ENCODE measurements at regions not wholly inside any gene's neighbourhood (a gene's known extent, or its start where the extent isn't known, plus 50 kb on each side); places are given as distances from the start of the nearest gene placed in this dataset.

GRCh38 chr11:19595499-19595839 lies 117.2 kb upstream of the NAV2 start:
- DNase-seq, result no peak

DNA sequence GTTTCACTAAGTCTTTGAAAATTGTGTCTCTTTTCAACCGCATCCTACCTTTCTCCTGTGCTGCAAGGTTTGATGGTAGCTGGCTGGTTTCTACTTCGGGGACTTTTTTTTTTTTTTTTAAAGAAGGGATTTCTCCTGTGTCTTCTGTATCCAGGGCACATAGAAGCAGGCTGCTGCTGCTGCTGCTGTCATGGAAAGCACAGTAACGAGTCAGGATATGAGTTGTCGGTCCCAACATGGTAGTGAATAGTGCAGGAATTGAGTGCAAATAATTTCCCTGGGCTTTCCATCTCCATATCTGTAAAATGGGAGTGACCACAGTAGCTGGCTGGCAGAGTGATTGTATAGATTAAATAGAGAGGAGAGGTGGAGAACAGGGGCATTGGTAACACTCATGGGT lies 118.3 kb upstream of the NAV2 start:
- no peak for DNase-seq

DNA sequence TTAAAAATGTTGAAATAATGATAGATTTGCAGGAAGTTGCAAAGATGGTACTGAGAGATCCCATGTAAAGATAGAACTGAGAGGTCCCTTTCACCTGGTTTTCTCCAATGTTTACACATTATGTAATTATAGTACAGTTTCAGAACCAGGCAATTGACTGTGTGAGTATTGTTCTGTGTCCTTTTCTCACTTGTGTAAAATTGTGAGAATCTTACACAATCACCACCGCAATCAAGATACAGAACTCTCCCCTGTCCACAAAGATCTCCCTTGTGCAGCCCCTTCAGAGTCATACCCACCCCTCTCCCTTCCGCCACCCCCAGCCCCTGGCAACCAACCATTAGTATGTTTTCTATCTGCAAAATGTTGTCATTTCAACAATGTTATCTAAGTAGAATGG lies 119.8 kb upstream of the NAV2 start:
- DNase-seq, result no peak

DNA sequence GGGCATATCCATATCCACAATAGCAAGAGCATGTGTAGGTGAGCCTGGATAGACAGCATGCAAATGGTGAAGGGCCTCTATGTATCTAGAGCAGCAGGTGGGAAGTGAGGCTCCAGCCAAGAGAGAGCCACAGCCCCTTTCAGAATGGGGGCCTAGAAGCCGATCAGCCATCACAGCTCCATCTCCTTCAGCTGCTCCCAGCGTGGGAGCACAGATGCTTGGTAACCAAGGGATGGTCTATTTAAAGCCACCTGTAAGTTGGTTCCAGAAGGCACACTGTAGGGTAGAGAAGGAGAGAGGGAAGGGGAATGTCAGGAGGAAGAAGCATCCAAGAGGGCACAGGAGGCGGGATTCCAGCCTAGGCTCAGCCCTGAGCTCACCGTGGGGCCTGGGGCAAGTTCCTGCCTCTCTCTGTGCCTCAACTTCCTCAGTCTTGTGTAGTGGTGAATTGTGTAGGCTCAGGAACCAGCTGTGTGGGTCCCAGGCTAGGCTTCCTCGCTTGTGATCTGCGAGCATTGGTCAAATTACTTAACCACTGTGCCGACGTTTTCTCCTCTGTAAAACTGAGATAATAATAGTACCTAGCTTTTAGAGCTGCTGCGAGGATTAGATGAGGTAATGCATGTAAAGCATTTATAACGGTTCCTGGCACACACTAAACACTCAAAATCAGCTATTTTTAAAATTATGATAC lies 122.9 kb upstream of the NAV2 start:
- no peak for DNase-seq

DNA sequence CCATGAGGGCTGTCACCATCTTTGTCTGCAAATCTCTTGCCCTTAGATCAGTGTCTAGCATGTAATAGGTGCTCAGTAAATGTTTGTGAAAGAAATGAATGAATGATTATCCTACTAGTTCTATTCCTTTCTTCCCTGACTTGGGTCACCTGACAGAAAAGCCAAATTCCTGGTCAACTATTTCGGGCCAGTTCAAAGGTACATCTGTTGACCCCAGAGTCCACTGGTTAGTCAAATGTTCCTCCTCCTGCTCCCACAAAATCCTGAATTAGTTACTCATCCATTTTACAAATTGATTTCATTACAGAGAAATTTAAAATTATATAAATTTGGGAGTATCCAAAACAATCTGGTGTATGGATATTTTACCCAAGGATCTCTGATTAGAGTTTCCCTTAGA lies 124.7 kb upstream of the NAV2 start:
- no peak for DNase-seq

- no peak for DNase-seq
These were observed 132.0 kb upstream of the NAV2 start for GRCh38 chr11:19580646-19581045.

GRCh38 chr11:19579957-19580356 lies 132.7 kb upstream of the NAV2 start:
- no peak for DNase-seq

DNA sequence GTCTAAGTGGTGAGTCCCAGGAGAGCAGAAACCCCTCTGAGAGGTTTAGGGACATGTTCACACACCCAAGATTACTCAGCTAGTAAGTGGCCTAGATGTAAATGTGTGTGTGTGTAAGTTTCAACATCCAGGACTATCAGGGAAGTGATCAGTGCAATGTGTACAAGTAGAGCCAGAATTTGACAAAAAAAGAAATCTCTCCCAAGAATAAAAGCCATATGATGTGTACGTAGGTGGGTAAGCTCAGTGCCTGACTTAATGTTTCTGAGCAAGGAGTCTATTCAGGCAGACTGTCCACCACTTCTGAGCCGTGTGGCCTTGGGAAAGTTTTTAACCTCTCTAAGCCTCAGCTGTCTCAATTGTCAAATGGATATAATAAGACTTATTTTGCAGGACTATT lies 133.8 kb upstream of the NAV2 start:
- DNase-seq, result no peak

DNA sequence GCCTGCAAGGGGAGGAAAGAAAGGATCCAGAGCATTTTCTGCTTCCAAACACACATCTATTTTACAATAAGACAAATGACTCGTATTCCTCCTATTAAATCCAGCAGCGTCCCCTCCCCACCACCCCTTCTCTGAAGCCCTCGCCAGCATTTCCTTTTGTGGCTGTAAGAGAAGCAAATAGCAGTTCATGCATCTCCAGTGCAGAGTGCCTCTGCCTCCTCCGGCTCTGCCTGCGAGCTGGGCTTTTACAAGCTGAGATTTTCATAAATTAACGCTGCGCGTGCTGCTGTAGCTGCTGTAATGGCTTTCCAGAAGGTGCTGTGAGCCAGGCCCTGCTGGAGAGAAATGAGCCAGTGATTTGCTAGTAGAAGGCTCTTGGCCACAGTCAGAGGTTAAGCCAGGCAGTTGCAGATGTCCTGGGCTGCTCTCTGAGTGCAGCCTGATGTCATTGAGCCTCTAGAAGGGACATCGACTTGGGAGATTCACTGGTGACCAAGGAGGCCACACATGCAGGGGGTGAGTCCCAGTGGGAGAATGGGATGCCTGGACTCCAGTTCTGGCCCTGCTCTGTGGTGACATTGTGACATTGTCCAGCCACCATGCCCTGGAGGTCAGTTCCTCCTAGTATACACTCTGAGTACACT lies 134.5 kb upstream of the NAV2 start:
- DNase-seq, result no peak

DNA sequence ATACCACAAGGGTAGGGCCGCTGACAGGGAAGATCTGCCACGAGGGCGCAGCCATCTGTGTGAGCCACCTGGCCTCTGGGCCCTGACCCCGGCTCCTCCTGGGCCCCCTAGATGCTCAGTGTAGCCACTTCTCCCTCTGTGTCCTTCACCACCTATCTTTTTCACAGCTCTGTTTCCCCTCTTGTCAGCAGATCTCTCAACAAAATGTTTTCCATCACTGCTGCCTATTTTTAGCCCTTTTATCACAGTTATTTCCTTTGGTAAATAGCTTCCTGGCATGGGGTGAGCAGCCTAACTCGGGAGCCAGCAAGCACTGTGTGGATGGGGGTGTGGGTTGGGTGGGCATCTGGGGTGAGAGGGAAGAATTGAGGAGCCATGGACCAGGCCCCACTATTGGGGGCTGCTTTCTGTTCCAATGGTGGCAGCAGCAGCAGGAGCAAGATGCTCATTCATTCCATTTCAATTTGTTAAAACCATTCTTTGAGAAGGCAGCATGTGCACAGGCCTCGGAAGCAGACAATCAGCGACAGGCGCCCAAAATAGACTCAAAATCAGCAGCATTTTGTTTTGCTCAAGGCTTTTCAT lies 135.2 kb upstream of the NAV2 start:
- DNase-seq, result no peak

DNA sequence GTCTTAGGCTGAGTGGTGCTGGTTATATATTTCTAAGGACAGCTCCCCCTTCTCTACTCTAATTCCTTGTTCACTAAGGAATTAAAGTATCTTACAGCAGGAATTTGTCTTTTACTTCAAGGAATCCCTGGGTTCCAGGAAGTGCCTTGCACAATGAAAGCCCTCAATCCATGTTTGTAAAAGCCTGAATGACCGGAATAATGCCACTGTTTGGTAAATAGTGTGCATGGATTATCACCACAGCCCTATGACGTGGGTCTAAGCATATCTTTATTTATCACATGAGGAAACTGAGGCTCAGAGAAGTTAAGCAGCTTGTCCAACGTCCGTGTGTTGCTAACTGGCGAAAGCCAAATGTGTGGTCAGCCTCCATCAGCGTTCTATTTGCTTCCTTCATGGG lies 135.7 kb upstream of the NAV2 start:
- DNase-seq, result no peak

- no peak for DNase-seq
These were observed 136.6 kb upstream of the NAV2 start for GRCh38 chr11:19576054-19576453.

- no peak for DNase-seq
These were observed 137.7 kb upstream of the NAV2 start for GRCh38 chr11:19574916-19575315.

DNA sequence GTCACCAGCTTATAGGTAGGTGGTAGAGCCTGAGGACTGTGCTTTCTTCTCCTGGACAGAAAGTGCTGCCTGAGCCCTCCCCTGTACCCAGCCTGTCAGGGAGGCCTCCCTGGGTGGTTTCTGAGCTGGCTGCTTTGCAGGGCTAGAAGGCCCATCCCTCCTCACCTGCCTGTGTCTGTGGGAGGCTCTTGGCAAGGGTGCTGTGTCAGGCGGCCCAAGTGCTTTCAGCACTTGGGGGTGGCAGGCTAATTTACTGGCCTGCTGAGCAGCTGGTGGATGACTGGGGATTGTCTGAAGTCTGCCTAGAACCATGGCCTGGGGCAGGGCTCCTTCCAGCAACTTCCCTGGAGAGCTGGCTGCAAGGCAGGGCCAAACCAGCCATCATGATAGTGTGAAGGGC lies 139.0 kb upstream of the NAV2 start:
- no peak for DNase-seq

DNA sequence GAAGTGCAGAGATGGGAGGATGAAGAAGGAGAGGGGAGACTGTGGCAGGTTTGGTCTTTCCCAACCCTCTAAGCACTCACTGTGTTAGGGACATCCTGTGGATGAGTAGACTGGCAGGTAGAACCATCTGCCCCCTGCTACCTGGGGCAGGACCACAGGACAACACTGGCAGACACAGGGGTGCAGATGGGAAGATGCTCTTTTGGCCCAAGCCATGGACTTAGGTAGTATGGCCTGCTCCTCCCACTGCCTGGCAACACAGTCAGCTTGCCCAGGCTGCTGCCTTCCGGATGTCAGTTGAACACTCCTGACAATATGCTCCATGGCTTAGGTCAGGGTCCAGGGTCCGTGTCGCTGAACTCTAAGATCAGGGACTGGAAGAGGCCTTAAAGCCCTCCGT lies 140.7 kb upstream of the NAV2 start:
- no peak for DNase-seq

DNA sequence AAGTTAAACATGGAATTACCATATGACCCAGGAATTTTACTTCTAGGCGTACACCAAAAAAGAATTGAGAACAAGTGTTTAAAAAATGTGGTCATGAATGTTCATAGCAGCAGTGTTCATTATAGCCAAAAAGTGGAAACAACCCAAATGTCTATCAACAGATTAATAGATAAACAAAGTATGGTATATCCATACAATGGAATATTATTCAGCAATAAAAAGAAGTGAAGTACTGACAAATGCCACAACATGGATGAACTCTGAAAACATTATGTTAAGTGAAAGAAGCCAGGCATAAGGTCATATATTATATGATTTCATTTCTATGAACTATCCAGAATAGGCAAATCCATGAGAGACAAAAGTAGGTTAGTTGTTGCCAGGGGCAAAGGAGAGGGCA lies 141.7 kb upstream of the NAV2 start:
- no peak for DNase-seq

DNA sequence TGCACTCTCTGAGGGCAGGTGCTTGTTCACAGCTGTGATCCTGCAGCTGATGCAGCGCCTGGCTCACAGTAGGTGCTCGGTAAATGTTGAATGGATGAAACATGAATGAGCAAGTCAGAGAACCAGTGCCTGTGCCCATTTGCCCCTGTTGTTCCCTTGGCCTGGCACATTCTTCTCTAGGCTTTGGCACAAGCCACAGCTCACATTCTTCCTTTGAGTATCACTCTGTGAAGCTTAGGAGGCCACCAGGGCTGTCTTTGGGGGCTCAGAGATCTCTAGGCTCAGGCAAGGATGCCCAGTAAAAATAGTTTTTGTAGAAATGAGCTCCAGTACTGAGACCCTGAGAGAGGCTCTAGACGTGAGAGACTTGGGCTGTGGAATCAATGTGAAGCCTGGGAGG lies 144.6 kb upstream of the NAV2 start:
- DNase-seq, result no peak

GRCh38 chr11:19566583-19567379 lies 145.9 kb upstream of the NAV2 start:
- DNase-seq, result no peak

GRCh38 chr11:19565639-19566038 lies 147.0 kb upstream of the NAV2 start:
- DNase-seq, result no peak

GRCh38 chr11:19562156-19562555 lies 150.5 kb upstream of the NAV2 start:
- DNase-seq, result no peak

- no peak for DNase-seq
These were observed 151.6 kb upstream of the NAV2 start for GRCh38 chr11:19561011-19561410.

- DNase-seq, result no peak
These were observed 152.5 kb upstream of the NAV2 start for GRCh38 chr11:19560156-19560555.

- DNase-seq, result no peak
These were observed 152.9 kb upstream of the NAV2 start for GRCh38 chr11:19559746-19560145.

Data from CD4-positive, alpha-beta T cell treated with Interleukin-15 for 1 hour (primary cell).